WTC11 (cell line): ENCODE measurements at regions not wholly inside any gene's neighbourhood (a gene's known extent, or its start where the extent isn't known, plus 50 kb on each side); places are given as distances from the start of the nearest gene placed in this dataset.

Source experiments
- CBFB ChIP-seq: sonication (generic); formaldehyde crosslinking; IDR thresholded peaks from 2 replicates; pipeline ENCODE4 v1.8.1; 2022; ENCODE audit warnings: mild to moderate bottlenecking, low read depth, missing genetic modification reagents
- CDX4 ChIP-seq: fragments of 250-450 bp; sonication (Bioruptor Pico); IDR thresholded peaks from 2 replicates; pipeline ENCODE4 v1.9.0; 2021; ENCODE audit warnings: moderate library complexity, mild to moderate bottlenecking, inconsistent platforms, borderline replicate concordance
- CTCF ChIP-seq: fragments of 200-600 bp; IDR thresholded peaks from 2 replicates; pipeline ENCODE4 v1.8.0; 2022; ENCODE audit warnings: antibody characterized with exemption
- E2F1 ChIP-seq: sonication (generic); formaldehyde crosslinking; IDR thresholded peaks from 2 replicates; pipeline ENCODE4 v1.8.0; 2022; ENCODE audit warnings: mild to moderate bottlenecking, missing genetic modification reagents
- IRF1 ChIP-seq: sonication (generic); formaldehyde crosslinking; IDR thresholded peaks from 2 replicates; pipeline ENCODE4 v1.8.0; 2023; ENCODE audit warnings: missing genetic modification reagents
- JAZF1 ChIP-seq: fragments of 250-450 bp; sonication (Bioruptor Pico); IDR thresholded peaks from 2 replicates; pipeline ENCODE4 v1.9.0; 2021; ENCODE audit warnings: moderate library complexity, mild to moderate bottlenecking, inconsistent platforms
- KAT7 ChIP-seq: sonication (generic); formaldehyde crosslinking; IDR thresholded peaks from 2 replicates; pipeline ENCODE4 v1.8.1; 2023; ENCODE audit warnings: missing genetic modification reagents, mild to moderate bottlenecking, borderline replicate concordance
- MYBL2 ChIP-seq: sonication (generic); formaldehyde crosslinking; IDR thresholded peaks from 2 replicates; pipeline ENCODE4 v1.8.1; 2023; ENCODE audit warnings: mild to moderate bottlenecking, moderate library complexity, missing genetic modification reagents
- NR3C1 ChIP-seq: sonication (generic); formaldehyde crosslinking; conservative IDR thresholded peaks from 2 replicates; pipeline ENCODE4 v1.8.1; 2023; ENCODE audit warnings: low read depth, mild to moderate bottlenecking, missing genetic modification reagents
- USF2 ChIP-seq: sonication (generic); formaldehyde crosslinking; IDR thresholded peaks from 2 replicates; pipeline ENCODE4 v1.8.1; 2023; ENCODE audit warnings: mild to moderate bottlenecking, missing genetic modification reagents, moderate library complexity
- ZBTB43 ChIP-seq: sonication (generic); formaldehyde crosslinking; IDR thresholded peaks from 2 replicates; pipeline ENCODE4 v1.8.1; 2023; ENCODE audit warnings: mild to moderate bottlenecking, missing genetic modification reagents
- ZNF263 ChIP-seq: sonication (generic); formaldehyde crosslinking; IDR thresholded peaks from 2 replicates; pipeline ENCODE4 v1.8.1; 2022; ENCODE audit warnings: low read depth, mild to moderate bottlenecking, moderate library complexity, missing genetic modification reagents
- ZNF281 ChIP-seq: sonication (generic); formaldehyde crosslinking; IDR thresholded peaks from 2 replicates; pipeline ENCODE4 v1.8.0; 2023; ENCODE audit warnings: mild to moderate bottlenecking, missing genetic modification reagents
- ZNF532 ChIP-seq: fragments of 250-450 bp; sonication (Bioruptor Pico); IDR thresholded peaks from 2 replicates; pipeline ENCODE4 v1.9.0; 2021; ENCODE audit warnings: mild to moderate bottlenecking, borderline replicate concordance

- no peak for TF ChIP-seq ZNF532 (CRISPR knock-in tag)
- TF ChIP-seq MYBL2 (CRISPR knock-in tag) = no peak
- no peak for TF ChIP-seq CDX4 (CRISPR knock-in tag)
- no peak for TF ChIP-seq ZNF281
- no peak for TF ChIP-seq ZNF263 (CRISPR knock-in tag)
- no peak for TF ChIP-seq KAT7 (CRISPR knock-in tag)
- TF ChIP-seq USF2 (CRISPR knock-in tag) = no peak
- no peak for TF ChIP-seq E2F1 (CRISPR knock-in tag)
- no peak for TF ChIP-seq CBFB (CRISPR knock-in tag)
- TF ChIP-seq ZBTB43 = no peak
- no peak for TF ChIP-seq IRF1 (CRISPR knock-in tag)
- TF ChIP-seq NR3C1 (CRISPR knock-in tag) = no peak
- no peak for TF ChIP-seq JAZF1 (CRISPR knock-in tag)
- TF ChIP-seq CTCF = no peak
These were observed 166.0 kb upstream of the HAND2 start (continued) for GRCh38 chr4:173696011-173696410.
